HG03558 (cell line): ENCODE measurements at regions not wholly inside any gene's neighbourhood (a gene's known extent, or its start where the extent isn't known, plus 50 kb on each side); places are given as distances from the start of the nearest gene placed in this dataset.

ENCODE experiments used
- ATAC-seq: cut with Tn5 transposase; IDR thresholded peaks from one replicate; pipeline ENCODE4 v1.9.1; 2021; ENCODE audit warnings: moderate number of reproducible peaks; ENCODE audit not compliant: unreplicated experiment; ENCODE audit errors: extremely low read depth

- ATAC-seq, result no peak
These were observed 486.0 kb downstream of the TNS3 start for GRCh38 chr7:47095946-47096345.

- no peak for ATAC-seq
These were observed 487.4 kb downstream of the TNS3 start for GRCh38 chr7:47094462-47094861.

GRCh38 chr7:47093320-47094234 lies 488.3 kb downstream of the TNS3 start:
- no peak for ATAC-seq

- no peak for ATAC-seq
These were observed 489.6 kb downstream of the TNS3 start for GRCh38 chr7:47092336-47092735.

- ATAC-seq, result no peak
These were observed 490.8 kb downstream of the TNS3 start for GRCh38 chr7:47091141-47091540.

- no peak for ATAC-seq
These were observed 492.4 kb downstream of the TNS3 start for GRCh38 chr7:47089461-47089860.

GRCh38 chr7:47089068-47089417 lies 492.9 kb downstream of the TNS3 start:
- no peak for ATAC-seq

- no peak for ATAC-seq
These were observed 493.4 kb downstream of the TNS3 start for GRCh38 chr7:47088329-47089067.

GRCh38 chr7:47087866-47088265 lies 494.0 kb downstream of the TNS3 start:
- no peak for ATAC-seq

- no peak for ATAC-seq
These were observed 496.2 kb downstream of the TNS3 start for GRCh38 chr7:47085491-47086275.

GRCh38 chr7:47083476-47084250 lies 498.2 kb downstream of the TNS3 start:
- no peak for ATAC-seq

GRCh38 chr7:47080816-47081215 lies 501.1 kb downstream of the TNS3 start:
- no peak for ATAC-seq

- ATAC-seq, result no peak
These were observed 503.7 kb downstream of the TNS3 start for GRCh38 chr7:47078241-47078640.

- no peak for ATAC-seq
These were observed 507.2 kb downstream of the TNS3 start for GRCh38 chr7:47074702-47075153.

- no peak for ATAC-seq
These were observed 508.6 kb downstream of the TNS3 start for GRCh38 chr7:47073284-47073683.

- ATAC-seq, result no peak
These were observed 510.0 kb downstream of the TNS3 start for GRCh38 chr7:47071866-47072265.

- ATAC-seq, result no peak
These were observed 512.4 kb downstream of the TNS3 start for GRCh38 chr7:47069385-47070076.

- ATAC-seq, result no peak
These were observed 514.8 kb downstream of the TNS3 start for GRCh38 chr7:47066976-47067614.

- ATAC-seq, result no peak
These were observed 525.2 kb downstream of the TNS3 start for GRCh38 chr7:47056731-47057130.
